Fibroblast of lung (primary cell): ENCODE measurements at regions not wholly inside any gene's neighbourhood (a gene's known extent, or its start where the extent isn't known, plus 50 kb on each side); places are given as distances from the start of the nearest gene placed in this dataset.
A peak's percentile ranks its signal among the peaks of the same experiment; 100 is the strongest.

ENCODE experiments used
- DNase-seq, 2 donors: peaks; one replicate each; pipeline versions ENCODE4 v3.0.0 to v3.0.0-alpha.2; 2010; ENCODE audit warnings: low read depth in 2 of 2
- H2AFZ ChIP-seq: 2 replicates; pipeline ENCODE4 v1.5.1; 2012; ENCODE audit warnings: low read length, control low read depth, inconsistent platforms
- H3K27ac ChIP-seq: 2 replicates; pipeline ENCODE4 v1.5.1; 2011; ENCODE audit warnings: low read length, control low read depth; ENCODE audit not compliant: insufficient read depth
- H3K27me3 ChIP-seq: 2 replicates; pipeline ENCODE4 v1.5.1; 2011; ENCODE audit warnings: mild to moderate bottlenecking, low read length; ENCODE audit not compliant: control insufficient read depth, insufficient read depth
- H3K36me3 ChIP-seq: 2 replicates; pipeline ENCODE4 v1.5.1; 2011; ENCODE audit warnings: low read length; ENCODE audit not compliant: control insufficient read depth, insufficient read depth
- H3K4me1 ChIP-seq: 2 replicates; pipeline ENCODE4 v1.5.1; 2011; ENCODE audit warnings: low read length; ENCODE audit not compliant: control insufficient read depth, insufficient read depth; ENCODE audit errors: extremely low read depth
- H3K4me2 ChIP-seq: 2 replicates; pipeline ENCODE4 v1.5.1; 2011; ENCODE audit warnings: low read length, control low read depth; ENCODE audit not compliant: insufficient read depth; ENCODE audit errors: extremely low read depth
- H3K4me3 ChIP-seq, 4 experiments: fragments of 200-600 bp in 1 of 4; sonication (generic) in 1 of 4; replicated peaks in 1 of 4; 2 replicates each; pipeline ENCODE4 v1.5.1; 2011 to 2016; ENCODE audit warnings: low read length in 4 of 4, low read depth in 3 of 4, mild to moderate bottlenecking in 3 of 4, control low read depth in 2 of 4, inconsistent platforms in 1 of 4, mixed read lengths in 1 of 4; ENCODE audit not compliant: insufficient read depth in 1 of 4; ENCODE audit errors: control extremely low read depth in 1 of 4
- H3K79me2 ChIP-seq: 2 replicates; pipeline ENCODE4 v1.5.1; 2012; ENCODE audit warnings: mild to moderate bottlenecking, low read length, inconsistent platforms; ENCODE audit not compliant: control insufficient read depth, insufficient read depth
- H3K9ac ChIP-seq: 2 replicates; pipeline ENCODE4 v1.5.1; 2011; ENCODE audit warnings: mild to moderate bottlenecking, low read length, control low read depth; ENCODE audit not compliant: insufficient read depth
- H3K9me3 ChIP-seq: 2 replicates; pipeline ENCODE4 v1.5.1; 2012; ENCODE audit warnings: low read depth, low read length; ENCODE audit not compliant: control insufficient read depth, insufficient read depth
- H4K20me1 ChIP-seq: 2 replicates; pipeline ENCODE4 v1.5.1; 2011; ENCODE audit warnings: low read length; ENCODE audit not compliant: control insufficient read depth, insufficient read depth; ENCODE audit errors: extremely low read depth
- CTCF ChIP-seq, 2 donors: IDR thresholded peaks in 1 of 2; conservative IDR thresholded peaks in 1 of 2; 1 replicate in 1 of 2; 2 replicates in 1 of 2; pipeline ENCODE4 v1.5.1; 2011 to 2012; ENCODE audit warnings: low read length in 2 of 2, control low read depth in 1 of 2, inconsistent platforms in 1 of 2, low read depth in 1 of 2, mild to moderate bottlenecking in 1 of 2
- EZH2 ChIP-seq: IDR thresholded peaks from 2 replicates; pipeline ENCODE4 v1.5.1; 2012; ENCODE audit warnings: low read length, control low read depth, mild to moderate bottlenecking; ENCODE audit errors: missing control alignments

GRCh38 chr6:121581327-121581726 is 145.9 kb downstream of the GJA1 start:
- Histone ChIP-seq H3K4me2 (no peak overlapping the region), H3K4me3 (no peak overlapping the region), H3K79me2 (no peaks in the 10 kb centered on the region), H3K9ac (no peak overlapping the region), H3K9me3 (no peaks in the 10 kb centered on the region), H3K4me1 (no peaks in the 10 kb centered on the region), H4K20me1 (no peaks in the 10 kb centered on the region), H3K36me3 (no peaks in the 10 kb centered on the region), H3K27me3 (no peaks in the 10 kb centered on the region), H2AFZ (no peak overlapping the region), H3K27ac (no peak overlapping the region)
- no peak for DNase-seq
- TF ChIP-seq CTCF (conservative IDR thresholded peaks at IDR 0.05 in 1 of 2, IDR thresholded peaks at IDR 0.05 in 1 of 2; ENCODE audit: low read depth in 1 of 2, low read length in 2 of 2), result no peak

- H3K9me3 ChIP-seq, result no peaks in the 10 kb centered on the region
- no peaks in the 10 kb centered on the region for H3K79me2 ChIP-seq
- DNase-seq, result no peak
- H2AFZ ChIP-seq, result no peak overlapping the region
- no peak overlapping the region for H3K9ac ChIP-seq
- no peak overlapping the region for H3K4me2 ChIP-seq
- no peak overlapping the region for H3K4me3 ChIP-seq
- H3K27me3 ChIP-seq, result no peaks in the 10 kb centered on the region
- no peaks in the 10 kb centered on the region for H3K4me1 ChIP-seq
- no peaks in the 10 kb centered on the region for H3K36me3 ChIP-seq
- H3K27ac ChIP-seq, result no peak overlapping the region
- no peaks in the 10 kb centered on the region for H4K20me1 ChIP-seq
- TF ChIP-seq CTCF (conservative IDR thresholded peaks at IDR 0.05 in 1 of 2, IDR thresholded peaks at IDR 0.05 in 1 of 2; ENCODE audit: low read depth in 1 of 2, low read length in 2 of 2) (no peak), EZH2 (no peak)
These were observed 146.8 kb downstream of the GJA1 start for GRCh38 chr6:121582262-121582661.

- DNase-seq, result peak; percentile 48 to 78
- Histone ChIP-seq H3K9me3 (no peaks in the 10 kb centered on the region), H2AFZ (no peak overlapping the region), H3K36me3 (no peaks in the 10 kb centered on the region), H3K27ac (no peak overlapping the region), H3K9ac (no peak overlapping the region), H3K79me2 (no peaks in the 10 kb centered on the region), H3K4me2 (no peak overlapping the region), H3K27me3 (no peaks in the 10 kb centered on the region), H4K20me1 (no peaks in the 10 kb centered on the region), H3K4me1 (no peaks in the 10 kb centered on the region), H3K4me3 (no peak overlapping the region)
- TF ChIP-seq CTCF (conservative IDR thresholded peaks at IDR 0.05 in 1 of 2, IDR thresholded peaks at IDR 0.05 in 1 of 2; ENCODE audit: low read depth in 1 of 2, low read length in 2 of 2) (no peak), EZH2 (no peak)
These were observed 149.3 kb downstream of the GJA1 start for GRCh38 chr6:121584586-121585369.
